ENCODE measurements at regions not wholly inside any gene's neighbourhood (a gene's known extent, or its start where the extent isn't known, plus 50 kb on each side); places are given as distances from the start of the nearest gene placed in this dataset.

DNA sequence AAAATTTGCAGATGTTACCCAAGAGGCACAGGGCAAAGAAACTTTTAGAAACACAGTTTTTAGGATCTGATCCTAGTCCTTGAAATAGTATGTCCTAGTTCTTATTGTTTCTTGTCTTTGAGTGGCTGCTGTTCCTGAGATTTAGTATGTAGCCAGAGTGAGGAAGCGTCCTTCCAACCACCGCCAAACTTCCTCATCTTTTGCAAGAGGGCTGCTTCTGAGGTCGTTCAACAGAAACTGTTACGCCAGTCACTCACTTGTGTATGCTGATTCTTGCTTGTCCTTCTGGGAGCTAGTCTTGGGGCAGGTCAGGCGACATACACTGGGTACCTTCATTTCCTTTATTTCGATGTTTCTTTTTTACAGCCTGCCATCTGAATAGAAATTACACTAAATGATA is 577.3 kb upstream of the ZNF717 start:
- TF ChIP-seq, protein P1, sequence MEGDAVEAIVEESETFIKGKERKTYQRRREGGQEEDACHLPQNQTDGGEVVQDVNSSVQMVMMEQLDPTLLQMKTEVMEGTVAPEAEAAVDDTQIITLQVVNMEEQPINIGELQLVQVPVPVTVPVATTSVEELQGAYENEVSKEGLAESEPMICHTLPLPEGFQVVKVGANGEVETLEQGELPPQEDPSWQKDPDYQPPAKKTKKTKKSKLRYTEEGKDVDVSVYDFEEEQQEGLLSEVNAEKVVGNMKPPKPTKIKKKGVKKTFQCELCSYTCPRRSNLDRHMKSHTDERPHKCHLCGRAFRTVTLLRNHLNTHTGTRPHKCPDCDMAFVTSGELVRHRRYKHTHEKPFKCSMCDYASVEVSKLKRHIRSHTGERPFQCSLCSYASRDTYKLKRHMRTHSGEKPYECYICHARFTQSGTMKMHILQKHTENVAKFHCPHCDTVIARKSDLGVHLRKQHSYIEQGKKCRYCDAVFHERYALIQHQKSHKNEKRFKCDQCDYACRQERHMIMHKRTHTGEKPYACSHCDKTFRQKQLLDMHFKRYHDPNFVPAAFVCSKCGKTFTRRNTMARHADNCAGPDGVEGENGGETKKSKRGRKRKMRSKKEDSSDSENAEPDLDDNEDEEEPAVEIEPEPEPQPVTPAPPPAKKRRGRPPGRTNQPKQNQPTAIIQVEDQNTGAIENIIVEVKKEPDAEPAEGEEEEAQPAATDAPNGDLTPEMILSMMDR (IDR thresholded peaks at IDR 0.05), result no peak
- H3K27ac Mint-ChIP-seq, result no peak overlapping the region
- no peak for ATAC-seq (ENCODE audit: low read depth)
- no peak for DNase-seq
- no peaks in the 10 kb centered on the region for H3K4me1 Mint-ChIP-seq
- ChIA-PET CTCF (no interaction called here), POLR2A (no interaction called here)
- H3K9me3 Mint-ChIP-seq, result peaks cover 4% of the 10 kb centered on the region
- H3K27me3 Mint-ChIP-seq, result no peaks in the 10 kb centered on the region
- intact Hi-C loops (cut with micrococcal nuclease), result no loop called here
- no peak overlapping the region for H3K4me3 Mint-ChIP-seq
- no peaks in the 10 kb centered on the region for H3K36me3 Mint-ChIP-seq (ENCODE audit: low read depth)

DNA sequence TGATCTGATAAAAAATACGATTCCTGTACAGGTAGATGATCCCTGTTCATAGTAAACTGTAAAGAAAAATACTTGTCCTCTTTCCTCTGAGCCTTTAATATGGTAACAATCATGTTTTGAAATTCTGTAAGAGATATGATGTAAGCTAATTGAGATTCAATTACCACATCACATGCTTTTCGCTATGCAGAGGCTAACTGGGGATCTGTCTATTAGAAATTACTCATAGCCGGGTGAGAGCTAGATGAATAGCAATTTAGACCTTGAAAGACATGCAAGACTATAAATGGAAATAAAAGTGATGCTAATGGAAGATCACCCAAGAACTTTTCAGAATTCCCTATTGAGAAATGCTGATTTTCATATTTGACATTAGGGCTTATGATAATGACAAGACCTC is 579.9 kb upstream of the ZNF717 start:
- H3K27me3 Mint-ChIP-seq, result no peaks in the 10 kb centered on the region
- TF ChIP-seq, protein P1 (IDR thresholded peaks at IDR 0.05), result no peak
- peaks cover 4% of the 10 kb centered on the region for H3K9me3 Mint-ChIP-seq
- H3K4me1 Mint-ChIP-seq, result no peaks in the 10 kb centered on the region
- no peak overlapping the region for H3K4me3 Mint-ChIP-seq
- DNase-seq (no peak), ATAC-seq (ENCODE audit: low read depth) (no peak)
- no peaks in the 10 kb centered on the region for H3K36me3 Mint-ChIP-seq (ENCODE audit: low read depth)
- ChIA-PET CTCF (no interaction called here), POLR2A (no interaction called here)
- intact Hi-C loops (cut with micrococcal nuclease), result no loop called here
- H3K27ac Mint-ChIP-seq, result no peak overlapping the region

GRCh38 chr3:76367281-76367680 is 581.9 kb upstream of the ZNF717 start:
- ChIA-PET CTCF (no interaction called here), POLR2A (no interaction called here)
- no peaks in the 10 kb centered on the region for H3K27me3 Mint-ChIP-seq

DNA sequence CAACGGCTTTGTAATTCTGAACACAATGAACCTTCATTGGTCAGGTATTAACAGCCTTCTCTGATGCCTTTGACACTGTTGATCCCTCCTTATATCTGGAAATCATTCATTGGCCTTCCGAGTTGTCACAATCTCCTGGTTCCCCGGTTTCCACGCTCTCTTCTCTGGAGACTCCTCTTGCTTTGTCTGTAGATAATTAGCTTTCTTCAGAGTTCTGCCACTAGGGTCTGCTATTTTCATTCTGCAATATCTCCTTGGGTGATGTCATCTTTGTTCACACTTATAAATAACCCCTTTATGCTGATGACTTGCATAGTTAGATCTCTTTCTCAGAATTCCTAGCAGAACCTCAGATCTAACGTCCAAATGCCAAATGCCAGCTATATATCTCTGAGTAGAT is 583.8 kb upstream of the ZNF717 start:
- no peak overlapping the region for H3K4me3 Mint-ChIP-seq
- H3K27me3 Mint-ChIP-seq, result no peaks in the 10 kb centered on the region
- POLR2A ChIA-PET, result no interaction called here
- H3K9me3 Mint-ChIP-seq, result no peaks in the 10 kb centered on the region
- ATAC-seq (ENCODE audit: low read depth), result no peak
- TF ChIP-seq, protein P1 (IDR thresholded peaks at IDR 0.05), result no peak
- no peaks in the 10 kb centered on the region for H3K36me3 Mint-ChIP-seq (ENCODE audit: low read depth)
- intact Hi-C loops (cut with micrococcal nuclease), result no loop called here
- DNase-seq, result no peak
- CTCF ChIA-PET, result no interaction called here
- H3K4me1 Mint-ChIP-seq, result no peaks in the 10 kb centered on the region
- no peak overlapping the region for H3K27ac Mint-ChIP-seq

More at GRCh38 chr3:76367281-76367680, 581.9 kb upstream of the ZNF717 start:
- Mint-ChIP-seq H3K27ac (no peak overlapping the region), H3K9me3 (peaks cover 3% of the 10 kb centered on the region), H3K4me1 (no peaks in the 10 kb centered on the region), H3K4me3 (no peak overlapping the region), H3K36me3 (ENCODE audit: low read depth) (no peaks in the 10 kb centered on the region)
- TF ChIP-seq, protein P1 (IDR thresholded peaks at IDR 0.05), result no peak
- DNase-seq (no peak), ATAC-seq (ENCODE audit: low read depth) (no peak)
- intact Hi-C loops (cut with micrococcal nuclease), result no loop called here

- ChIA-PET POLR2A (no interaction called here), CTCF (no interaction called here)
- no peak for ATAC-seq (ENCODE audit: low read depth)
- no peaks in the 10 kb centered on the region for H3K36me3 Mint-ChIP-seq (ENCODE audit: low read depth)
- H3K9me3 Mint-ChIP-seq, result no peaks in the 10 kb centered on the region
- no peak overlapping the region for H3K27ac Mint-ChIP-seq
- H3K4me3 Mint-ChIP-seq, result no peak overlapping the region
- intact Hi-C loops (cut with micrococcal nuclease), result no loop called here
- H3K27me3 Mint-ChIP-seq, result no peaks in the 10 kb centered on the region
- DNase-seq, result no peak
- no peaks in the 10 kb centered on the region for H3K4me1 Mint-ChIP-seq
- TF ChIP-seq, protein P1 (IDR thresholded peaks at IDR 0.05), result no peak
Observed at GRCh38 chr3:76370749-76371520, 585.6 kb upstream of the ZNF717 start.
